NCI-H446 (cell line): ENCODE measurements at regions not wholly inside any gene's neighbourhood (a gene's known extent, or its start where the extent isn't known, plus 50 kb on each side); places are given as distances from the start of the nearest gene placed in this dataset.
"Not testable (repeated sequence)": the region's sequence is repeated elsewhere in the genome, so short reads cannot be mapped to it uniquely, and the experiment has no call there.

ENCODE experiments used
- DNase-seq, 2 experiments: peaks; one replicate each; lab custom pipeline; 2025; lab: John Stamatoyannopoulos, UW

GRCh38 chr20:24836041-24836533, 113.0 kb upstream of the CST7 start:
- DNase-seq, result no peak

GRCh38 chr20:24836661-24837299, 112.3 kb upstream of the CST7 start:
- DNase-seq, result no peak

- no peak for DNase-seq
Observed at GRCh38 chr20:24837781-24838450, 111.2 kb upstream of the CST7 start.

- no peak for DNase-seq
Observed at GRCh38 chr20:24838546-24839535, 110.2 kb upstream of the CST7 start.

GRCh38 chr20:24840121-24840713, 108.9 kb upstream of the CST7 start:
- DNase-seq, result no peak

GRCh38 chr20:24842274-24842917, 106.7 kb upstream of the CST7 start:
- no peak for DNase-seq

- DNase-seq, result no peak
Observed at GRCh38 chr20:24842918-24843715, 106.0 kb upstream of the CST7 start.

- DNase-seq, result no peak
Observed at GRCh38 chr20:24850176-24850575, 98.9 kb upstream of the CST7 start.

GRCh38 chr20:24851346-24852019, 97.6 kb upstream of the CST7 start:
- no peak for DNase-seq

- no peak for DNase-seq
Observed at GRCh38 chr20:24853916-24854315, 95.2 kb upstream of the CST7 start.

- no peak for DNase-seq
Observed at GRCh38 chr20:24855848-24856247, 93.2 kb upstream of the CST7 start.

- DNase-seq, result not testable (repeated sequence)
Observed at GRCh38 chr20:24858500-24858899, 90.6 kb upstream of the CST7 start.

GRCh38 chr20:24859539-24859938, 89.5 kb upstream of the CST7 start:
- DNase-seq, result no peak

- no peak for DNase-seq
Observed at GRCh38 chr20:24862186-24862585, 86.9 kb upstream of the CST7 start.

- no peak for DNase-seq
Observed at GRCh38 chr20:24862606-24863005, 86.5 kb upstream of the CST7 start.

GRCh38 chr20:24863356-24863755, 85.7 kb upstream of the CST7 start:
- no peak for DNase-seq

GRCh38 chr20:24866008-24866407, 83.1 kb upstream of the CST7 start:
- no peak for DNase-seq

- DNase-seq, result no peak
Observed at GRCh38 chr20:24866742-24867141, 82.3 kb upstream of the CST7 start.

GRCh38 chr20:24867556-24867955, 81.5 kb upstream of the CST7 start:
- DNase-seq, result no peak

- no peak for DNase-seq
Observed at GRCh38 chr20:24868396-24868927, 80.6 kb upstream of the CST7 start.
